Suprapubic skin (tissue), 4 donors: ENCODE measurements at regions not wholly inside any gene's neighbourhood (a gene's known extent, or its start where the extent isn't known, plus 50 kb on each side); places are given as distances from the start of the nearest gene placed in this dataset.

Source experiments
- CTCF ChIP-seq, 2 donors: fragments of 200-600 bp in 1 of 2; fragments of 450-650 bp in 1 of 2; sonication (generic) in 1 of 2; IDR thresholded peaks; one replicate each; pipeline ENCODE4 v1.5.1; 2016 to 2019; ENCODE audit warnings: antibody characterized with exemption in 2 of 2, mild to moderate bottlenecking in 1 of 2, moderate library complexity in 1 of 2
- EP300 ChIP-seq: sonication (generic); formaldehyde crosslinking; IDR thresholded peaks from one replicate; pipeline ENCODE4 v1.6.1; 2017; ENCODE audit warnings: antibody characterized with exemption
- POLR2A ChIP-seq, 2 donors: fragments of 450-650 bp; IDR thresholded peaks; one replicate each; pipeline ENCODE4 v1.6.1; 2017; ENCODE audit warnings: antibody characterized with exemption in 2 of 2, mild to moderate bottlenecking in 2 of 2, moderate library complexity in 2 of 2
- POLR2AphosphoS5 ChIP-seq, 3 donors: sonication (generic); formaldehyde crosslinking; IDR thresholded peaks; one replicate each; pipeline ENCODE4 v1.6.1; 2017; ENCODE audit warnings: antibody characterized with exemption in 3 of 3

GRCh38 chr2:176699098-176699497, 429.9 kb downstream of the MTX2 start:
- TF ChIP-seq CTCF (IDR thresholded peaks at IDR 0.05) (no peak), EP300 (no peak), POLR2A (IDR thresholded peaks at IDR 0.05) (no peak), POLR2AphosphoS5 (IDR thresholded peaks at IDR 0.05) (no peak)
